Endothelial cell of umbilical vein (primary cell): ENCODE measurements at regions not wholly inside any gene's neighbourhood (a gene's known extent, or its start where the extent isn't known, plus 50 kb on each side); places are given as distances from the start of the nearest gene placed in this dataset.

Source experiments
- BruUV-seq: library from RNA; stranded (reverse); fragments of 400-500 nt; replicated peaks from 2 replicates; lab custom pipeline; 2021; lab: Mats Ljungman, UMichigan
- CTCF ChIA-PET: fragments of 300-600, 350-600 bp; sonication (Branson Sonifier 250); formaldehyde crosslinking; loops from one replicate; lab custom pipeline; 2021; ENCODE audit warnings: antibody characterized with exemption, inconsistent platforms; lab: Charles Lee
- POLR2A ChIA-PET: fragments of 300-600, 350-600 bp; sonication (Branson Sonifier 250); formaldehyde crosslinking; loops from one replicate; lab custom pipeline; 2021; ENCODE audit warnings: antibody characterized with exemption, inconsistent platforms; lab: Charles Lee
- DNase-seq: peaks from one replicate; pipeline ENCODE4 v3.0.0-alpha.2; 2011; ENCODE audit warnings: low read depth, low spot score
- FAIRE-seq: peaks from 2 replicates; lab custom pipeline; 2011; peaks lifted over from hg19 to GRCh38; lab: Jason Lieb, UNC
- H2AFZ ChIP-seq: 2 replicates; pipeline ENCODE4 v1.6.0; 2012; ENCODE audit warnings: low read depth, low read length, control low read depth, inconsistent platforms
- H3K27ac ChIP-seq: 2 replicates; pipeline ENCODE4 v1.5.1; 2011; ENCODE audit warnings: low read depth, mild to moderate bottlenecking, control low read depth, low read length, moderate library complexity; ENCODE audit not compliant: insufficient read depth
- H3K27me3 ChIP-seq, 2 experiments: 2 replicates each; pipeline versions ENCODE4 v1.6.0 to v1.6.1; 2011; ENCODE audit warnings: low read length in 2 of 2, mixed read lengths in 1 of 2; ENCODE audit not compliant: control insufficient read depth in 2 of 2, insufficient read depth in 2 of 2
- H3K36me3 ChIP-seq, 2 experiments: 2 replicates in 1 of 2; 3 replicates in 1 of 2; pipeline ENCODE4 v1.5.1; 2011; ENCODE audit warnings: low read length in 2 of 2, mild to moderate bottlenecking in 1 of 2, moderate library complexity in 1 of 2; ENCODE audit not compliant: control insufficient read depth in 2 of 2, insufficient read depth in 2 of 2; ENCODE audit errors: extremely low read depth in 1 of 2
- H3K4me1 ChIP-seq: 3 replicates; pipeline ENCODE4 v1.5.1; 2011; ENCODE audit warnings: mild to moderate bottlenecking, low read length; ENCODE audit not compliant: control insufficient read depth, insufficient read depth; ENCODE audit errors: extremely low read depth
- H3K4me2 ChIP-seq: 2 replicates; pipeline ENCODE4 v1.6.1; 2011; ENCODE audit warnings: low read length, control low read depth, mixed read lengths; ENCODE audit not compliant: insufficient read depth
- H3K4me3 ChIP-seq, 3 experiments: fragments of 200-600 bp in 1 of 3; sonication (generic), shearing (Covaris generic) in 1 of 3; replicated peaks in 1 of 3; 2 replicates each; pipeline ENCODE4 v1.5.1; 2011 to 2016; ENCODE audit warnings: control low read depth in 3 of 3, low read length in 3 of 3, mild to moderate bottlenecking in 2 of 3, inconsistent platforms in 1 of 3, low read depth in 1 of 3, moderate library complexity in 1 of 3; ENCODE audit not compliant: insufficient read depth in 1 of 3
- H3K79me2 ChIP-seq: 2 replicates; pipeline ENCODE4 v1.6.0; 2012; ENCODE audit warnings: low read length, inconsistent platforms; ENCODE audit not compliant: control insufficient read depth, insufficient read depth
- H3K9ac ChIP-seq: replicated peaks from 2 replicates; pipeline ENCODE3; 2011; ENCODE audit warnings: low read length, control low read depth; ENCODE audit not compliant: insufficient read depth; ENCODE audit errors: extremely low read depth
- H3K9me1 ChIP-seq: replicated peaks from 3 replicates; pipeline ENCODE4 v1.6.0; 2011; ENCODE audit warnings: mild to moderate bottlenecking, low read length; ENCODE audit not compliant: control insufficient read depth, insufficient read depth; ENCODE audit errors: extremely low read depth
- H3K9me3 ChIP-seq: replicated peaks from 2 replicates; pipeline ENCODE4 v1.5.1; 2012; ENCODE audit warnings: low read length, inconsistent platforms; ENCODE audit not compliant: control insufficient read depth, insufficient read depth
- H4K20me1 ChIP-seq: replicated peaks from 2 replicates; pipeline ENCODE3; 2011; ENCODE audit warnings: mild to moderate bottlenecking, low read length; ENCODE audit not compliant: control insufficient read depth, insufficient read depth; ENCODE audit errors: extremely low read depth
- EZH2 ChIP-seq: IDR thresholded peaks from 2 replicates; pipeline ENCODE4 v1.6.1; 2012; ENCODE audit warnings: borderline replicate concordance, low read depth, mild to moderate bottlenecking, moderate library complexity, low read length, inconsistent platforms; ENCODE audit not compliant: severe bottlenecking
- FOS ChIP-seq: IDR thresholded peaks from 2 replicates; pipeline ENCODE4 v1.6.1; 2011; ENCODE audit warnings: mild to moderate bottlenecking, low read length, moderate library complexity, borderline replicate concordance; ENCODE audit not compliant: insufficient read depth
- GATA2 ChIP-seq: IDR thresholded peaks from 2 replicates; pipeline ENCODE4 v1.7.0; 2011; ENCODE audit warnings: low read depth, mild to moderate bottlenecking, moderate library complexity, mixed read lengths, low read length; ENCODE audit not compliant: insufficient read length, insufficient read depth
- JUN ChIP-seq: IDR thresholded peaks from 2 replicates; pipeline ENCODE4 v1.6.1; 2011; ENCODE audit warnings: borderline replicate concordance, low read depth; ENCODE audit not compliant: insufficient read length, insufficient read depth
- MYC ChIP-seq: IDR thresholded peaks from one replicate; pipeline ENCODE4 v1.6.1; 2011; ENCODE audit warnings: mild to moderate bottlenecking, low read depth, low read length
- POLR2A ChIP-seq: IDR thresholded peaks from 2 replicates; pipeline ENCODE4 v1.6.1; 2012; ENCODE audit warnings: low read depth, mild to moderate bottlenecking, control low read depth, low read length
- POLR2AphosphoS5 ChIP-seq: IDR thresholded peaks from 2 replicates; pipeline ENCODE4 v1.6.1; 2012; ENCODE audit warnings: low read depth, mild to moderate bottlenecking, control low read depth, low read length, moderate library complexity; ENCODE audit not compliant: insufficient read depth
- dilution Hi-C: fragments of 300-500 bp; cut with MboI; formaldehyde crosslinking; loops from one replicate; pipeline ENCODE4 v1.15.0; 2019; ENCODE audit warnings: low sequenced_read_pairs; ENCODE audit not compliant: extremely low pct_ligation_motif_present
- intact Hi-C: fragments of 100-400 bp; cut with micrococcal nuclease; formaldehyde crosslinking; loops from one replicate; pipeline ENCODE4 v1.10.0; 2022
- TF ChIP-seq, protein P1 (sequence below): IDR thresholded peaks from 2 replicates; pipeline ENCODE4 v1.6.1; 2011; ENCODE audit not compliant: insufficient read depth, insufficient read length
- TF ChIP-seq, protein P2 (sequence below), 2 donors: IDR thresholded peaks; 1 replicate in 1 of 2; 2 replicates in 1 of 2; pipeline ENCODE4 v1.5.1; 2011; ENCODE audit warnings: low read length in 2 of 2, mild to moderate bottlenecking in 2 of 2, moderate library complexity in 2 of 2, control low read depth in 1 of 2, inconsistent platforms in 1 of 2, low read depth in 1 of 2; ENCODE audit not compliant: insufficient read depth in 1 of 2; ENCODE audit errors: extremely low read depth in 1 of 2

DNA sequence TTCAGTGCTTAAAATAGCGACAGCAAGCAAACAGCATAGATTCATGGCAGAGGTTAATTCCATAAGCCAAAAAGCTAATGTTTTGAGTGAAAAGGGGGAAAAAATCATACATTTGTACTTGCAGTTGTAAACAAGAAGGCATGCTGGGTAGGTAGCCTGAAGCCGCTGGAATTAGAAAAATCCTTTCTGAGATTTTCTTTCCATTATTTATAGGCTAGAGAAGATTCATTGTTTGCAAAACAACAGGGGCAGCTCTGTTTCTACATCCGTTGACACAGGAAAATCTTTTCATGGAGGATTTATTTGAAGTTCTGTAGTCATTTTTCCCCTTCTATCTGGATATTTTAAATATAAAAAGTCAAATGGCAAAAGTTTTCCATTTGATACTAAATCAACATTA, 843.9 kb downstream of the QKI start:
- no peaks in the 10 kb centered on the region for H3K9me3 ChIP-seq
- no peak overlapping the region for H3K9ac ChIP-seq
- no peak overlapping the region for H3K4me2 ChIP-seq
- ChIA-PET POLR2A (no interaction called here), CTCF (no interaction called here)
- no peak for FAIRE-seq
- no peak overlapping the region for H2AFZ ChIP-seq
- H3K4me1 ChIP-seq: no peaks in the 10 kb centered on the region
- TF ChIP-seq GATA2 (no peak), POLR2A (no peak), JUN (no peak), POLR2AphosphoS5 (no peak), FOS (no peak), MYC (no peak), EZH2 (no peak)
- TF ChIP-seq, protein P1, sequence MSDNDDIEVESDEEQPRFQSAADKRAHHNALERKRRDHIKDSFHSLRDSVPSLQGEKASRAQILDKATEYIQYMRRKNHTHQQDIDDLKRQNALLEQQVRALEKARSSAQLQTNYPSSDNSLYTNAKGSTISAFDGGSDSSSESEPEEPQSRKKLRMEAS: no peak
- TF ChIP-seq, protein P2, sequence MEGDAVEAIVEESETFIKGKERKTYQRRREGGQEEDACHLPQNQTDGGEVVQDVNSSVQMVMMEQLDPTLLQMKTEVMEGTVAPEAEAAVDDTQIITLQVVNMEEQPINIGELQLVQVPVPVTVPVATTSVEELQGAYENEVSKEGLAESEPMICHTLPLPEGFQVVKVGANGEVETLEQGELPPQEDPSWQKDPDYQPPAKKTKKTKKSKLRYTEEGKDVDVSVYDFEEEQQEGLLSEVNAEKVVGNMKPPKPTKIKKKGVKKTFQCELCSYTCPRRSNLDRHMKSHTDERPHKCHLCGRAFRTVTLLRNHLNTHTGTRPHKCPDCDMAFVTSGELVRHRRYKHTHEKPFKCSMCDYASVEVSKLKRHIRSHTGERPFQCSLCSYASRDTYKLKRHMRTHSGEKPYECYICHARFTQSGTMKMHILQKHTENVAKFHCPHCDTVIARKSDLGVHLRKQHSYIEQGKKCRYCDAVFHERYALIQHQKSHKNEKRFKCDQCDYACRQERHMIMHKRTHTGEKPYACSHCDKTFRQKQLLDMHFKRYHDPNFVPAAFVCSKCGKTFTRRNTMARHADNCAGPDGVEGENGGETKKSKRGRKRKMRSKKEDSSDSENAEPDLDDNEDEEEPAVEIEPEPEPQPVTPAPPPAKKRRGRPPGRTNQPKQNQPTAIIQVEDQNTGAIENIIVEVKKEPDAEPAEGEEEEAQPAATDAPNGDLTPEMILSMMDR (IDR thresholded peaks at IDR 0.05; ENCODE audit: extremely low read depth in 1 of 2, insufficient read depth in 1 of 2, low read depth in 1 of 2, low read length in 2 of 2): no peak
- H3K9me1 ChIP-seq: no peaks in the 10 kb centered on the region
- BruUV-seq: no TSS peak
- H4K20me1 ChIP-seq: no peaks in the 10 kb centered on the region
- no peaks in the 10 kb centered on the region for H3K79me2 ChIP-seq
- no peaks in the 10 kb centered on the region for H3K36me3 ChIP-seq
- no peaks in the 10 kb centered on the region for H3K27me3 ChIP-seq
- intact Hi-C loops (no loop called here), dilution Hi-C loops (no loop called here)
- H3K27ac ChIP-seq: no peak overlapping the region
- DNase-seq: no peak
- no peak overlapping the region for H3K4me3 ChIP-seq
